GM18505 (cell line): ENCODE measurements at regions not wholly inside any gene's neighbourhood (a gene's known extent, or its start where the extent isn't known, plus 50 kb on each side); places are given as distances from the start of the nearest gene placed in this dataset.
"Not testable (repeated sequence)": the region's sequence is repeated elsewhere in the genome, so short reads cannot be mapped to it uniquely, and the experiment has no call there.

ENCODE experiments used
- ATAC-seq: cut with Tn5 transposase; IDR thresholded peaks from one replicate; pipeline ENCODE4 v1.9.1; 2021; ENCODE audit not compliant: unreplicated experiment
- POLR2A ChIP-seq: IDR thresholded peaks from 4 replicates; pipeline ENCODE4 v1.6.1; 2011; ENCODE audit warnings: borderline replicate concordance; ENCODE audit not compliant: insufficient read depth, insufficient read length; ENCODE audit errors: extremely low read depth

- no peak for ATAC-seq
- TF ChIP-seq POLR2A, result no peak
These were observed 125.0 kb downstream of the C6orf118 start for GRCh38 chr6:165184192-165184979.

GRCh38 chr6:165183496-165184140 is 125.8 kb downstream of the C6orf118 start:
- no peak for ATAC-seq
- TF ChIP-seq POLR2A, result no peak

GRCh38 chr6:165183071-165183470 is 126.3 kb downstream of the C6orf118 start:
- no peak for TF ChIP-seq POLR2A
- ATAC-seq, result no peak

GRCh38 chr6:165181951-165182414 is 127.4 kb downstream of the C6orf118 start:
- no peak for ATAC-seq
- TF ChIP-seq POLR2A, result no peak

GRCh38 chr6:165178056-165178455 is 131.3 kb downstream of the C6orf118 start:
- TF ChIP-seq POLR2A, result no peak
- ATAC-seq, result no peak

- no peak for TF ChIP-seq POLR2A
These were observed 135.9 kb downstream of the C6orf118 start for GRCh38 chr6:165173484-165173883.

GRCh38 chr6:165167861-165168260 is 141.5 kb downstream of the C6orf118 start:
- ATAC-seq, result no peak
- no peak for TF ChIP-seq POLR2A

More at GRCh38 chr6:165173484-165173883, 135.9 kb downstream of the C6orf118 start:
- ATAC-seq, result no peak

- ATAC-seq, result no peak
- no peak for TF ChIP-seq POLR2A
These were observed 142.1 kb downstream of the C6orf118 start for GRCh38 chr6:165167311-165167710.

GRCh38 chr6:165163519-165163918 is 145.9 kb downstream of the C6orf118 start:
- TF ChIP-seq POLR2A, result no peak
- no peak for ATAC-seq

GRCh38 chr6:165159460-165159859 is 149.9 kb downstream of the C6orf118 start:
- no peak for TF ChIP-seq POLR2A
- ATAC-seq, result no peak

GRCh38 chr6:165146456-165146855 is 162.9 kb downstream of the C6orf118 start:
- ATAC-seq, result no peak
- no peak for TF ChIP-seq POLR2A

- no peak for ATAC-seq
- TF ChIP-seq POLR2A, result no peak
These were observed 173.5 kb downstream of the C6orf118 start for GRCh38 chr6:165135889-165136288.

GRCh38 chr6:165129086-165129485 is 180.3 kb downstream of the C6orf118 start:
- ATAC-seq, result no peak
- TF ChIP-seq POLR2A, result no peak

- not testable (repeated sequence) for ATAC-seq
These were observed 181.7 kb downstream of the C6orf118 start for GRCh38 chr6:165127743-165128142.

GRCh38 chr6:165124681-165125080 is 184.7 kb downstream of the C6orf118 start:
- ATAC-seq, result not testable (repeated sequence)
